EL (cell line): ENCODE measurements at regions not wholly inside any gene's neighbourhood (a gene's known extent, or its start where the extent isn't known, plus 50 kb on each side); places are given as distances from the start of the nearest gene placed in this dataset.
A peak's percentile ranks its signal among the peaks of the same experiment; 100 is the strongest.

Experiments used
- DNase-seq: peaks from one replicate; pipeline ENCODE4 v3.0.0-alpha.2; 2016

DNA sequence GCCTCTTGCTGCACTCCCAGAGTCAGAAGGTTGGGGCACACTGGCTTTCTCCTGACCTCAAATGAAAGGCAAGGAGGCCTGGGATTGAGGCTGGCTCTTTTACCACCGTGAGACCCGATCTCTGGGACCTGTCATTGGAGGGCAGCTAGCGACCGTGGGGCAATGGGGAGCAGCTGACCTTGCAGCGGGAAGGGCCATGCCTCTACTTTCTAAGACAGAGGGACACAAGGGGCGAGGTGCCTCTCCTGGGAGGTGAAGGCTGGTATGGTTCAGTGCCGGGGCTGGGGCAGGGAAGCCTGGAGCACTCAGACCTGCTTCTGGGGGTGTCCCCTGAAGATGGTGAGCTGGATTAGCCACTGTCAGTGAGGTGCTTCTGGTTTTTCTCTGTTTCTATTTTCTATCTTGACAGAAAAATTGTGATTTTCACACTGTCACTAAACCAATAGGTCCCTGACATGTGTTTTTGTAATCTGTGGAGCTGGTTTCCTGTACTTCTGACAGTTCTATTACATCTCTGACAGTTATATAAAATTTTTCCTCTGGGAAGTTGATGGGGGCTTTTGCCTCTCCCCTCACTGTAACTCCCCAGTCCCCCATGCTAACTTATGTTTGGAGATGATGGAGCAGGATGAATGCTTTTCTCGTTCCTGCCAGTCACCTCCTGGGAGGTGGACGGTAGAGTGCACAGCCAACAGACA, 340.8 kb downstream of the RPS24 start:
- no peak for DNase-seq

DNA sequence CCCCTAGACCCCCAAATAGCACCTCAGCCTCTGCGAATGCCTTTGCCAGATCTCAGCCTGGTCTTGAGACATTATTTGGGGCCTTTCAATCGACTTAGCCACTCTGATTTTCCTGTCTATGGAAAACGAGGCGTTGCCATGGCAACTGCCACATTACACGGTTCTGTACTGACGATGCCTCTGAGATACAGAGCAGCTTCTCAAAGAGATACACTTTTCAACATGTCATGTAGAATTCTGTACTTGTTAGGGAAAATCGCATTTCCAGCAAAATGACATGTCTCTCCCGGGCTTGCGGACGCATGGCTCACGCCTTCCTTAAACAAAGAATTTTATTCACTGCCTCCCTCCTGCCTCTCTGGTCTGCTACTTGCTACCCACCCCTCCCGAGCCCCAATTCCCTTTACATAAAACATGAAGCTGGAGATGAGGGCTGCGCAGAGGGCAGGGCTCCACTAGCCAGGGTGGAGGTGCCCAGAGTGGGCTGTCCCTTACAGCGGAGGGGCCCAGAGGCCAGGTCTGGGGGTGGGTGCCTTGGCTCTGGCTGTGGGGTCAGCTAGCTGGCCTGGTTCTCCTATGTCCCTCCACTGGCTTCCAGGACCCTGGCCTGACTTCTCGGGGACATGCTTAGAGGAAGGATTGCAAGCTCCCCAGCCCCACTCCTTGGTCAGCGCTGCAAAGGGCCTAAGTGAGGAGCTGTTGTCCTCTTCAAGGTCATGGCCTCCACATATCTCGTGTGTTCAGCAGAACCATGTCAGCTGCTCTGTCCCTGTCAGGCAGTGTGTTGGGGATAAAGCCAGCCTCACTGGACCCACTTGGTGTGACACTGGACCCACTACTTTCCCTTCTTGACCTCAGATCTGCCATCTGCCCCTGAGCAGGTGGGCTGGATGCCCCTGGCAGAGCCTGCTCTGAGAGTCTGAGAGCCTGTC, 342.5 kb downstream of the RPS24 start:
- no peak for DNase-seq

DNA sequence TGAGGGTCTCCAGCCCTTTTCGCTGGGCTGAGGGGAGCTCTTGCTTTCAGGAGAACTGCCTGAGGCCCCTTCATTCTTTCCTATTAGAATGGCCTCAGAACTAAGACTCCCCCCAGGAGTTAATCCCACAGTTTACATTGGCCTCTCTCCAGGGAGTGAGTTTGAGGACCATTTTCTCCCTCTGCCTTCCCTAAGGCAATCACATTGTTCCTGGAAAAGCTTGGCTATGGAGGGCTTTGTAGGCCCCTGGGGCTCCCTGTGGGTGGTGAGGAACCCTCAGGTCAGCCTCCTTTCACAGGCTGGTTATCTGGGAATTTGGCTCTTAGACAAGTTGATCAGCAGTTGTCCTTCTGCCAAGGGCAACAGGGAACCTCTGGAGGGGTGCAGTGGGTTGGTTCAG, 343.7 kb downstream of the RPS24 start:
- DNase-seq, result no peak

DNA sequence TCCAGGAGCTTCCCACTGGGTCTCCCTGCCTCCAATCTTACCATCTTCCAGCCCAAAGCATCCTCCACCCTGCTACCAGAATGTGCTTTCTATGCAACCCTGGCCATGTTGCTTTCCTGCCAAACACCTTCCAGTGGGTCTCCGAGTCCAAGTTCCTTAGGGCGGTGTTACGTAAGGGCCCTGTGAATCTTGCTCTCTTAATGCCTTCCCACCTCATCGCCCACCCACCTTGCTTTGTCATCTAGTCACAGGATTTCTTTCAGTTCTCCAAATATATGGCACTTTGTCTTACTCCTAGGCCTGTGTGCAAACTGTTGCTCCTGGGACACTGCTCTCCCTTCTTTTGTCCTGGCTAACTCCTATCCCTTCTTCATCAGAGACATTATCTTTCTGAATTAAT, 344.5 kb downstream of the RPS24 start:
- no peak for DNase-seq

DNA sequence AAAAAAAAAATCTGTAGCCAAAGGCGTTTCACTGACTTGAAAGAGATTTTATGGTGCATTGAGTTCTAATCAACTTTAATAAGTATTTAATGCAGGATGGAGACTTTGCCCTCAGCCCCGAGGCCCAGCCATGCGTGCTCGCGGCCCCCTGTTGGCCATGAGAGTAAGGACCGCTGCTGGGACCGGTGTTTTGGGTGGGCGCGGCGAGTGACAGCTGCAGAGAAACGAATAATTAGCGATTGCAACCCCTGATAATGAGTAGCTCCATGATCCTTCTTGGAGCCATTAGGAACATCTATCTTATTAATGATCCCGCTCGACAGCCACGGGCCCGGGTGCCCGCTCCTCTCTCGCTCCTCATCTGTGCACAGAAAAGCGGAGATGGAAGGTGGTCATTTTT, 347.4 kb downstream of the RPS24 start:
- no peak for DNase-seq

GRCh38 chr10:78382047-78382446, 348.4 kb downstream of the RPS24 start:
- DNase-seq, result no peak

DNA sequence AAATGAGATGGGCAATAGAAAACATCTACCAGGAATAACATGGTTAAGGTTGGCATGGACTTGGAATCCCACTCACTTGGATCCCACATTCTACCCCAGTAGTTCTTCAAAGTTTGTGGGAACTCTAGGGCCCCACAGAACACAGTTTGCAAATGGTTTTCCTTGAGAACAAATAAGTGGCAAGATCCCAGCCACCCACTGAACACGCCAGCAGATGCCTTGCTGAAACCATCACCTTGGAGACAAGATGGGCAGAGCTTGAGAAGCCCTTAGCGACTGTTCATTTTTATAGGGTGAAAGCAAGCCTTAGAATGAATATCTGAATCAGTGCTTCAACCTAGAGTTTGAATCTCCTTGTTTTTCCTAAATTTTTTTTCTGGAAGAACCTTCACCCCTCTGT, 349.1 kb downstream of the RPS24 start:
- no peak for DNase-seq

GRCh38 chr10:78383378-78384048, 349.9 kb downstream of the RPS24 start:
- peak; percentile 9 for DNase-seq

DNA sequence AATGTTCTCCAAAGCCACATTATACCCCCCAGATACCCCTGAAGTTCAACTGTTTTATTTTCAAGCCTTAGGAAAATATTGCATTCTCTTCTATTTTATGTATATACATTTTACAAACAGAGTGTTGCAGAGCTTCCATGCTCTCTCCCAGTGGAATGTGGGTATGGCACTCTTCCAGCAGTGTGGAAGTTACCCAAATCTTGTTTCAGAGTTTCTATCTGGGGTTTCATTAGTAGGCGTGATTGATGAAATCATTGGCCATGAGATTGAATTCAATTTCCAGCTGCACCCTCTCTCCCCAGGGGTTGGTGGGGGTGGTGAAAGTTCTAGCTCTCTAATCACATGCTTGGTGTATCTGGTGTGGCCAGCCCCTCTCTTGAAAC, 350.4 kb downstream of the RPS24 start:
- no peak for DNase-seq

DNA sequence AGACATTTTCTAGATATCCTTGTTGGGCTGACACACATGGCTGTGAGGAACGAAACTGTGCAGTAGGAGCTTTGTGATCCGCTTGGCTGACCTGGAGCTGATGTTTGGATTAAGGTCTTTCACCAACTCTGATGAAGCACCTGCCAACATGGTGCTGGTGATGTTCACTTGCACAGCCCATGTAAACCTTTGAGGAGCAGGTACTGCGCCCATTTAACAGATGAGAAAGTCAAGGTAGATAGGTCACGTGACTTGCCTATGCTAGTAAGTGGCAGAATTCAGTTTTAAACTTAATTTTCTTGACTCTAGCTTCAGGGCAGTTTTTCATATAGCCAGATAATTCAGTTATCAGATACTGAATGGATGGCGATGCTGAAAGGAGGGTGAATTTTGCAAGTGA, 351.9 kb downstream of the RPS24 start:
- DNase-seq, result no peak

DNA sequence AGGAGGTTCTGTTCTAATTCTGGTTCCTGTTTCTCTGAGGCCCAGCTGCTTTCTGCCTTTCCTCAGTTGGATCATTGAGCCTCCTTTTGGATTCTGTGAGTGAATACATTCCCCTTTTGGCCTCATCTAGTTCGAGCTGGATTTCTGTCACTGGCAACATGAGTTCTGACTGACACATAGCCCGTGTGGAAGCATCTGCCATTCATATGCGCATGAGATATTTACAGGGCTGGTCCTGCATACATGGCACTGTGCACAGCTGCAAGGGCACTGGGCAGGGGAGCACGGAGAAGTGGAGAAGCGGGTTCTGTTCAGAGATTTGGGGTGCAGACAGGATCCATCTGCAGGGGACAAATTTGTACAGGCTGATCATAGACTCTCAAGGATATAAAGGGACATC, 352.8 kb downstream of the RPS24 start:
- no peak for DNase-seq

DNA sequence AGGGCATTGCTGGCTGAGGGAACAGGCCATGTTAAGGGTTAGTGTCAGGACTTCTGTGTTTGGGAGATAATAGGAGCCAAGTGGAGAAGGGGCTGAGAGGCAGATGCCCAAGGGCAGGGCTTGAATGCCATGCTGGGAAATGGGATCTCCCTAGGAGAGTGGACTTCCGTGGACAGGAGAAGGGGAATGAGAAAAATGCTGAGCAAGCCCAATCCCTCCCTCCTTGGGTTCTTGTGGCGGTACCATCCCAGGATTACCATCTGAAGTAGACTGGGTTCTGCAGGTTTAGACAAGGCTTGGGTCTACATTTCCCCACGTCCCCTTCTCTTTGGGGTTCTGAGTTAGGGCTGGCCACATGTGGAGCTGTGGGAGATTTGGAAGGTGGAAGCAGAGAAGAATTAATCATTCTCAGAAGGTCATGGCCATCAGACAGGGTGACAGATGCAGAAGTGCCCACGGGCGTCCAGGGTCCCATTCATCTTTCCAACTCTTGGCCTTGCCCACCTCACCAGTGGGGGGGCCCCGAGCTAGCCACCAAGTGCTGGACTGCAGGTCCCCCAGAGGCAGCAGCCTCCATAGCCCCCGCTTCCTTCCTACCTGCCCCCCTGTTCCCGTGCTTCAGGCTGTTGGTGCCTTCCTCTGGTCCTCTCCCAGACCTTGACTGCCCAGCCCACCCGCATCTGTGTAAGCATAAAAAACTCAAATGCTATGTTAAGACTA, 354.8 kb downstream of the RPS24 start:
- DNase-seq, result no peak

- DNase-seq, result no peak
Observed at GRCh38 chr10:78389419-78389818, 355.8 kb downstream of the RPS24 start.

DNA sequence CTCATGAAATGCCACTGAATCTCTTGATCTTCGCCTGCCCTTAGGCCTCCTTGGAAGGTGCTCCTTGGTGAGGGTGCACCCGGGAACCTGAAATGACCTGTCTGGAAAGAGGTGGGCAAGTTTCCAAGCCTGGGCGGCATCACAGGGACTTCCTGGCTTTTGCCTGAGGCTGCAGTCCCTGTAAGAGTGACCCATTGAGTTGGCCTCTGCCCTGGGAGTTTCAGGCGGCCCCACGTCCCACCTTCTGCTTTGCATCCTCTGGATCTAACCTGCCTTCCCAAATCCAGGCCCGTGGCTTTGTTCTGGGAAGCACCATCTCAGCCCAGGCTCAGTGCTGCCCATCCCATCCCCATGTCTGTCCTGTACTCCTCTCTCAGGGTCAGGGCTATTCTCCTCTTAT, 356.4 kb downstream of the RPS24 start:
- no peak for DNase-seq

GRCh38 chr10:78390817-78391216, 357.2 kb downstream of the RPS24 start:
- no peak for DNase-seq

GRCh38 chr10:78391585-78391984, 357.9 kb downstream of the RPS24 start:
- DNase-seq, result no peak

GRCh38 chr10:78392197-78392596, 358.5 kb downstream of the RPS24 start:
- no peak for DNase-seq

GRCh38 chr10:78393094-78393493, 359.4 kb downstream of the RPS24 start:
- no peak for DNase-seq

DNA sequence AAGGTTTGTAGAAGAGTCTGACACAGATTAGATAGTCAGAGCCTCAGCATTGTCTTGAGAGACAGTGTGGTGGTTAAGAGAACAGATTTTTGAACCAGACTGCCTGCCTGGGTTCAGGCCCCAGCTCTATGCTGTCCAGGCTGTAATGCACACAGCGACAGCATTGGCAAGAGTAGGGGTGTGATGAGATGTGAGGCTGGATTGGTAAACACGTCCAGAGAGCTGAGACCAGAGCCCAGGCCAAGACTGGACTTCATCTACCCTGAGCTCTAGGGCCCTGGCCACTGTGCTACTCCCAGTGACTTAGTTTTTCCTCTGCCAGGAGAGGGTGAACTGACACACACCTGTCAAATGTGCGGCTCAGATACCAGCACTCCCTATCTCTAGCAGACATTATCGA, 360.4 kb downstream of the RPS24 start:
- DNase-seq, result no peak

DNA sequence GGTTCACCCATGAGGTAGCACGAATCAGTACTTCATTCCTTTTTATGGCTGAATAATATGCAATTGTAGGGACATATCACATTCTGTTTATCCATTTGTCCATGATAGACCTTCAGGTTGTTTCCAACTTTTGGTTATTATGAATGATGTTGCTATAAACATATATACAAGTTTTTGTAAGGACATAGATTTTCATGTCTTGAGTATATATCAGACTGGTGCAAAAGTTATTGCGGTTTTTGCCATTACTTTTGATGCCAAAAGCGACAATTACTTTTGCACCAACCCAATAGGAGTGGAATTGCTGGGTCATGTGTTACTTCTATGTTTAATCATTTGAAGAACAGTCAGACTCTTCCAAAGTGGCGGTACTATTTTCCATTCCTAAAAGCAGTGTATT, 361.5 kb downstream of the RPS24 start:
- DNase-seq, result no peak

DNA sequence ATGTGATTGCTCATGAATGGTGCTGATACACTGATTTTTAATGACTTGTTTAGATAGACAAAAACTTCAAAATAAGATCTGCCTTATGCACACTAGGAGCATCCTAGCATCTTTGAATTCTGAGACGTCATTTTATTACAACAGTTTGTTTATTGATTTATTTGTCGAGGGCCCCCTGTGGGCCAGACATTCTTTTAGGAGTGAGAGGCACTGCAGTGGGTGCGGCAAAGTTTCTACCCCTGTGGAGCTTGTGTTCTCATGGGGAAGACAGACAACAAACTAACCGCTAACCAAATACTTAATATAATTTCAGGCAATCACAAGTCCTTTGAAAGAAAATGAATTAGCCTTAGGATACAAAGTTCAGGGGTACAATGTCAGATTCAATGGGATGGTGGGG, 363.1 kb downstream of the RPS24 start:
- no peak for DNase-seq

GRCh38 chr10:78397786-78398185, 364.1 kb downstream of the RPS24 start:
- no peak for DNase-seq

DNA sequence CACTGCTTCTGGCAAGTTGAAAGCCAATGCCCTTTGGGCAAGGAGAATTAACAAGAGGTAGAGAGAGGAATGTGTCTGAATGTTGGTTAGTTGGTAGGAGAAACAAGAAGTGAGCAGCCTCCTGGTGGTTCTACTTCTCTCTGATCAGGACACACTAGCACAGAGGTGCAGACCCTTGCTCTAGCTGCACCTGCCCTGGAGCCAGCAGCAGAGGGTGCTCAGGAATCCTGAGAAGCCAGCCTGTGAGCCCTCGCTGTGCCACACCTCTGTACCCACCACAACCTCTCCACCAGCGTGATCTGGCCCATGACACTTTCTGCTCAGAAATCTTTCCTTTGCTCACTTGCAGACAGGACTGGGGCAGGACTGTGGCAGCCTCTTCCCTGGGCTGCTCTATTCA, 364.7 kb downstream of the RPS24 start:
- DNase-seq, result no peak
